OCI-LY3 (cell line): ENCODE measurements at regions not wholly inside any gene's neighbourhood (a gene's known extent, or its start where the extent isn't known, plus 50 kb on each side); places are given as distances from the start of the nearest gene placed in this dataset.

Source experiments
- EZH2phosphoT487 ChIP-seq: fragments of 200-600 bp; shearing (Covaris generic); IDR thresholded peaks from 2 replicates; pipeline ENCODE4 v1.6.1; 2018; ENCODE audit warnings: antibody characterized with exemption, mixed run types, low read depth
- TF ChIP-seq, protein P1 (sequence below): fragments of 200-600, 300-600 bp; sonication (generic); IDR thresholded peaks from 2 replicates; pipeline ENCODE4 v1.5.1; 2014; ENCODE audit warnings: antibody characterized with exemption, low read length, low read depth

DNA sequence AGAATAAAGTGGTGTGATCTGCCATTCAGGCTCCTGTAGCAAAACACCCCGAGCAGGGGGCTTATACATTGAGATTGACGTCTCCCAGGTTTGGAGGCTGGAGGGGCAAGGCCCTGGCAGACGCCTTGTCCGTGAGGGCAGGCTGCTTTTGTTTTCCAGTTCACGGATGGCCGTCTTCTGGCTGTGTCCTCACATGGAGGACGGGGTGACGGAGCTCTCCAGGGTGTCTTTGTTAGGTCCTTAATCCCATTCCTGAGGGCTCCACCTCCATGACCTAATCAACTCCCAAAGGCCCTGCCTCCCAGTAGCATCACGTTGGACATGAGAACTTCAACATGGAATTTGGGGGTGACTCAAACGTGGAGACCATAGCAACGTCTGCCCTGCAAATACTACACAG lies 147.7 kb downstream of the KIF26A start:
- TF ChIP-seq, protein P1, sequence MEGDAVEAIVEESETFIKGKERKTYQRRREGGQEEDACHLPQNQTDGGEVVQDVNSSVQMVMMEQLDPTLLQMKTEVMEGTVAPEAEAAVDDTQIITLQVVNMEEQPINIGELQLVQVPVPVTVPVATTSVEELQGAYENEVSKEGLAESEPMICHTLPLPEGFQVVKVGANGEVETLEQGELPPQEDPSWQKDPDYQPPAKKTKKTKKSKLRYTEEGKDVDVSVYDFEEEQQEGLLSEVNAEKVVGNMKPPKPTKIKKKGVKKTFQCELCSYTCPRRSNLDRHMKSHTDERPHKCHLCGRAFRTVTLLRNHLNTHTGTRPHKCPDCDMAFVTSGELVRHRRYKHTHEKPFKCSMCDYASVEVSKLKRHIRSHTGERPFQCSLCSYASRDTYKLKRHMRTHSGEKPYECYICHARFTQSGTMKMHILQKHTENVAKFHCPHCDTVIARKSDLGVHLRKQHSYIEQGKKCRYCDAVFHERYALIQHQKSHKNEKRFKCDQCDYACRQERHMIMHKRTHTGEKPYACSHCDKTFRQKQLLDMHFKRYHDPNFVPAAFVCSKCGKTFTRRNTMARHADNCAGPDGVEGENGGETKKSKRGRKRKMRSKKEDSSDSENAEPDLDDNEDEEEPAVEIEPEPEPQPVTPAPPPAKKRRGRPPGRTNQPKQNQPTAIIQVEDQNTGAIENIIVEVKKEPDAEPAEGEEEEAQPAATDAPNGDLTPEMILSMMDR: no peak
- no peak for TF ChIP-seq EZH2phosphoT487
